ENCODE measurements at regions not wholly inside any gene's neighbourhood (a gene's known extent, or its start where the extent isn't known, plus 50 kb on each side); places are given as distances from the start of the nearest gene placed in this dataset.

- TF ChIP-seq ELF1 (IDR thresholded peaks at IDR 0.05) = no peak
Measured at GRCh38 chr2:34899079-34899478, 1300.0 kb upstream of the FAM98A start (continued).

GRCh38 chr2:34892766-34893165 lies 1293.7 kb upstream of the FAM98A start:
- WGBS (ENCODE audit: low lambda C conversion rate) = 2% methylated on average over 2 of the region's 2 CpGs
- H3K4me3 ChIP-seq (ENCODE audit: low read depth in 2 of 2, low read length in 1 of 2) = no peak overlapping the region
- no peak overlapping the region for H3K27ac ChIP-seq (ENCODE audit: low read depth in 2 of 2, low read length in 1 of 2)
- no peak overlapping the region for H3K9ac ChIP-seq
- H3K9me2 ChIP-seq = no peaks in the 10 kb centered on the region
- TF ChIP-seq REST (IDR thresholded peaks at IDR 0.05; ENCODE audit: low read depth, low read length) (no peak), TCF12 (IDR thresholded peaks at IDR 0.05) (no peak), FOXM1 (IDR thresholded peaks at IDR 0.05; ENCODE audit: low read depth) (no peak), EZH2phosphoT487 (IDR thresholded peaks at IDR 0.05; ENCODE audit: borderline replicate concordance, low read depth) (no peak), EP300 (IDR thresholded peaks at IDR 0.05; ENCODE audit: borderline replicate concordance in 1 of 2, low read depth in 1 of 2, low read length in 1 of 2) (no peak)
- H3K9me3 ChIP-seq = no peaks in the 10 kb centered on the region
- CTCF ChIA-PET = interaction anchor here (1.0 to 1.1 kb wide), 2 partner anchors 10 to 16 kb away, joined by 3 read pairs; no protein-coding TSS in a partner anchor
- H3K79me2 ChIP-seq (ENCODE audit: insufficient read depth) = no peaks in the 10 kb centered on the region
- DNase-seq = no peak
- H3K27me3 ChIP-seq (ENCODE audit: insufficient read depth) = no peaks in the 10 kb centered on the region
- H3F3A ChIP-seq (replicated peaks; ENCODE audit: insufficient read depth) = no peaks in the 10 kb centered on the region
- no peak overlapping the region for H2AFZ ChIP-seq (ENCODE audit: low read depth)
- POLR2A ChIA-PET = no interaction called here
- H3K36me3 ChIP-seq (replicated peaks in 1 of 2; ENCODE audit: control insufficient read depth in 1 of 2, insufficient read depth in 2 of 2, low read length in 1 of 2) = no peaks in the 10 kb centered on the region
- H4K20me1 ChIP-seq (ENCODE audit: insufficient read depth) = no peaks in the 10 kb centered on the region
- no peak overlapping the region for H3K4me2 ChIP-seq
- H3K4me1 ChIP-seq (ENCODE audit: control insufficient read depth in 1 of 2, insufficient read depth in 2 of 2, low read depth in 1 of 2, low read length in 1 of 2) = no peaks in the 10 kb centered on the region

GRCh38 chr2:34892256-34892655 lies 1293.2 kb upstream of the FAM98A start:
- ChIA-PET CTCF (interaction anchor here (1.0 to 1.1 kb wide), 2 partner anchors 10 to 16 kb away, joined by 3 read pairs; no protein-coding TSS in a partner anchor), POLR2A (no interaction called here)
- Histone ChIP-seq H3K9me3 (no peaks in the 10 kb centered on the region), H3K4me1 (ENCODE audit: control insufficient read depth in 1 of 2, insufficient read depth in 2 of 2, low read depth in 1 of 2, low read length in 1 of 2) (no peaks in the 10 kb centered on the region), H3K9me2 (no peaks in the 10 kb centered on the region), H4K20me1 (ENCODE audit: insufficient read depth) (no peaks in the 10 kb centered on the region), H3K27ac (ENCODE audit: low read depth in 2 of 2, low read length in 1 of 2) (no peak overlapping the region), H3K27me3 (ENCODE audit: insufficient read depth) (no peaks in the 10 kb centered on the region), H3F3A (replicated peaks; ENCODE audit: insufficient read depth) (no peaks in the 10 kb centered on the region), H3K36me3 (replicated peaks in 1 of 2; ENCODE audit: control insufficient read depth in 1 of 2, insufficient read depth in 2 of 2, low read length in 1 of 2) (no peaks in the 10 kb centered on the region), H3K9ac (no peak overlapping the region), H3K4me2 (no peak overlapping the region), H3K4me3 (ENCODE audit: low read depth in 2 of 2, low read length in 1 of 2) (no peak overlapping the region), H2AFZ (ENCODE audit: low read depth) (no peak overlapping the region), H3K79me2 (ENCODE audit: insufficient read depth) (no peaks in the 10 kb centered on the region)
- 19% methylated on average over 5 of the region's 5 CpGs for WGBS (ENCODE audit: low lambda C conversion rate)
- no peak for DNase-seq
- TF ChIP-seq USF1 (IDR thresholded peaks at IDR 0.05; ENCODE audit: borderline replicate concordance, low read depth) (no peak), TAF1 (IDR thresholded peaks at IDR 0.05; ENCODE audit: borderline replicate concordance, low read depth, low read length) (no peak), MAX (IDR thresholded peaks at IDR 0.05; ENCODE audit: low read depth) (no peak), REST (IDR thresholded peaks at IDR 0.05; ENCODE audit: low read depth, low read length) (no peak), EP300 (IDR thresholded peaks at IDR 0.05; ENCODE audit: borderline replicate concordance in 1 of 2, low read depth in 1 of 2, low read length in 1 of 2) (no peak), USF2 (IDR thresholded peaks at IDR 0.05; ENCODE audit: borderline replicate concordance, low read depth, low read length) (no peak), TCF12 (IDR thresholded peaks at IDR 0.05) (no peak), IRF3 (IDR thresholded peaks at IDR 0.05; ENCODE audit: low read depth, low read length) (no peak), POLR2AphosphoS5 (IDR thresholded peaks at IDR 0.05; ENCODE audit: low read depth, low read length) (no peak), FOSL2 (IDR thresholded peaks at IDR 0.05; ENCODE audit: borderline replicate concordance, low read depth) (no peak), EZH2phosphoT487 (IDR thresholded peaks at IDR 0.05; ENCODE audit: borderline replicate concordance, low read depth) (no peak), RXRA (IDR thresholded peaks at IDR 0.05; ENCODE audit: borderline replicate concordance, low read depth) (no peak)

All from SK-N-SH (cell line).